ENCODE measurements at regions not wholly inside any gene's neighbourhood (a gene's known extent, or its start where the extent isn't known, plus 50 kb on each side); places are given as distances from the start of the nearest gene placed in this dataset.
"Not testable (repeated sequence)": the region's sequence is repeated elsewhere in the genome, so short reads cannot be mapped to it uniquely, and the experiment has no call there.

DNA sequence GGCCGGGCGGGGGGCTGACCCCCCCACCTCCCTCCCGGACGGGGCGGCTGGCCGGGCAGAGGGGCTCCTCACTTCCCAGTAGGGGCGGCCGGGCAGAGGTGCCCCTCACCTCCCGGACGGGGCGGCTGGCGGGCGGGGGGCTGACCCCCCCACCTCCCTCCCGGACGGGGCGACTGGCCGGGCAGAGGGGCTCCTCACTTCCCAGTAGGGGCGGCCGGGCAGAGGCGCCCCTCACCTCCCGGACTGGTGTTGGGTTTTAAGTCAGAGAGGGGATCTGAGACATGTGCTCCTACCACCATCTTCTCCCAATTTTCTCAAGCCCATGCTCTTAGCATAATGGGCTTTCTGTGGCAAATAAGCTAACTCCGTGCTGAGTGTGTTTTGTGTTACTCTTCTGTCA lies 87.5 kb upstream of the TMTC4 start:
- TF ChIP-seq ZNF133 (tag by site-specific recombination; IDR thresholded peaks at IDR 0.05); TRIM28 (IDR thresholded peaks at IDR 0.05; ENCODE audit: borderline replicate concordance, low read length); ZFP69B (tag by site-specific recombination; IDR thresholded peaks at IDR 0.05); MYNN (tag by site-specific recombination; IDR thresholded peaks at IDR 0.05; ENCODE audit: borderline replicate concordance); ZNF404 (tag by site-specific recombination; IDR thresholded peaks at IDR 0.05); ZNF670 (tag by site-specific recombination; IDR thresholded peaks at IDR 0.05; ENCODE audit: low read depth); YY1 (tag by site-specific recombination; IDR thresholded peaks at IDR 0.05); ZNF510 (tag by site-specific recombination; IDR thresholded peaks at IDR 0.05; ENCODE audit: insufficient replicate concordance); TCF7L2 (IDR thresholded peaks at IDR 0.05; ENCODE audit: borderline replicate concordance, low read depth, low read length): not testable (repeated sequence)
- TF ChIP-seq, protein P1, sequence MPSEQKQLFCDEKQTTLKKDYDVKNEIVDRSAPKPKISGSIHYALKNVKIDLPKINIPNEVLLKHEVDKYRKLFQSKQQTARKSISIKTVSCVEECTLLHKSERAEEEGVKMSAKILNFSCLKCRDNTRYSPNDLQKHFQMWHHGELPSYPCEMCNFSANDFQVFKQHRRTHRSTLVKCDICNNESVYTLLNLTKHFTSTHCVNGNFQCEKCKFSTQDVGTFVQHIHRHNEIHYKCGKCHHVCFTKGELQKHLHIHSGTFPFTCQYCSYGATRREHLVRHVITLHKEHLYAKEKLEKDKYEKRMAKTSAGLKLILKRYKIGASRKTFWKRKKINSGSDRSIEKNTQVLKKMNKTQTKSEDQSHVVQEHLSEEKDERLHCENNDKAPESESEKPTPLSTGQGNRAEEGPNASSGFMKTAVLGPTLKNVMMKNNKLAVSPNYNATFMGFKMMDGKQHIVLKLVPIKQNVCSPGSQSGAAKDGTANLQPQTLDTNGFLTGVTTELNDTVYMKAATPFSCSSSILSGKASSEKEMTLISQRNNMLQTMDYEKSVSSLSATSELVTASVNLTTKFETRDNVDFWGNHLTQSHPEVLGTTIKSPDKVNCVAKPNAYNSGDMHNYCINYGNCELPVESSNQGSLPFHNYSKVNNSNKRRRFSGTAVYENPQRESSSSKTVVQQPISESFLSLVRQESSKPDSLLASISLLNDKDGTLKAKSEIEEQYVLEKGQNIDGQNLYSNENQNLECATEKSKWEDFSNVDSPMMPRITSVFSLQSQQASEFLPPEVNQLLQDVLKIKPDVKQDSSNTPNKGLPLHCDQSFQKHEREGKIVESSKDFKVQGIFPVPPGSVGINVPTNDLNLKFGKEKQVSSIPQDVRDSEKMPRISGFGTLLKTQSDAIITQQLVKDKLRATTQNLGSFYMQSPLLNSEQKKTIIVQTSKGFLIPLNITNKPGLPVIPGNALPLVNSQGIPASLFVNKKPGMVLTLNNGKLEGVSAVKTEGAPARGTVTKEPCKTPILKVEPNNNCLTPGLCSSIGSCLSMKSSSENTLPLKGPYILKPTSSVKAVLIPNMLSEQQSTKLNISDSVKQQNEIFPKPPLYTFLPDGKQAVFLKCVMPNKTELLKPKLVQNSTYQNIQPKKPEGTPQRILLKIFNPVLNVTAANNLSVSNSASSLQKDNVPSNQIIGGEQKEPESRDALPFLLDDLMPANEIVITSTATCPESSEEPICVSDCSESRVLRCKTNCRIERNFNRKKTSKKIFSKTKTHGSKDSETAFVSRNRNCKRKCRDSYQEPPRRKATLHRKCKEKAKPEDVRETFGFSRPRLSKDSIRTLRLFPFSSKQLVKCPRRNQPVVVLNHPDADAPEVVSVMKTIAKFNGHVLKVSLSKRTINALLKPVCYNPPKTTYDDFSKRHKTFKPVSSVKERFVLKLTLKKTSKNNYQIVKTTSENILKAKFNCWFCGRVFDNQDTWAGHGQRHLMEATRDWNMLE (tag by site-specific recombination; conservative IDR thresholded peaks at IDR 0.05; ENCODE audit: low read depth): not testable (repeated sequence)
- TF ChIP-seq, protein P2, sequence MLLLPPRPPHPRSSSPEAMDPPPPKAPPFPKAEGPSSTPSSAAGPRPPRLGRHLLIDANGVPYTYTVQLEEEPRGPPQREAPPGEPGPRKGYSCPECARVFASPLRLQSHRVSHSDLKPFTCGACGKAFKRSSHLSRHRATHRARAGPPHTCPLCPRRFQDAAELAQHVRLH (tag by site-specific recombination; IDR thresholded peaks at IDR 0.05): not testable (repeated sequence)
- TF ChIP-seq, protein P3, sequence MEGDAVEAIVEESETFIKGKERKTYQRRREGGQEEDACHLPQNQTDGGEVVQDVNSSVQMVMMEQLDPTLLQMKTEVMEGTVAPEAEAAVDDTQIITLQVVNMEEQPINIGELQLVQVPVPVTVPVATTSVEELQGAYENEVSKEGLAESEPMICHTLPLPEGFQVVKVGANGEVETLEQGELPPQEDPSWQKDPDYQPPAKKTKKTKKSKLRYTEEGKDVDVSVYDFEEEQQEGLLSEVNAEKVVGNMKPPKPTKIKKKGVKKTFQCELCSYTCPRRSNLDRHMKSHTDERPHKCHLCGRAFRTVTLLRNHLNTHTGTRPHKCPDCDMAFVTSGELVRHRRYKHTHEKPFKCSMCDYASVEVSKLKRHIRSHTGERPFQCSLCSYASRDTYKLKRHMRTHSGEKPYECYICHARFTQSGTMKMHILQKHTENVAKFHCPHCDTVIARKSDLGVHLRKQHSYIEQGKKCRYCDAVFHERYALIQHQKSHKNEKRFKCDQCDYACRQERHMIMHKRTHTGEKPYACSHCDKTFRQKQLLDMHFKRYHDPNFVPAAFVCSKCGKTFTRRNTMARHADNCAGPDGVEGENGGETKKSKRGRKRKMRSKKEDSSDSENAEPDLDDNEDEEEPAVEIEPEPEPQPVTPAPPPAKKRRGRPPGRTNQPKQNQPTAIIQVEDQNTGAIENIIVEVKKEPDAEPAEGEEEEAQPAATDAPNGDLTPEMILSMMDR (tag by site-specific recombination; IDR thresholded peaks at IDR 0.05): not testable (repeated sequence)
- TF ChIP-seq, protein P4, sequence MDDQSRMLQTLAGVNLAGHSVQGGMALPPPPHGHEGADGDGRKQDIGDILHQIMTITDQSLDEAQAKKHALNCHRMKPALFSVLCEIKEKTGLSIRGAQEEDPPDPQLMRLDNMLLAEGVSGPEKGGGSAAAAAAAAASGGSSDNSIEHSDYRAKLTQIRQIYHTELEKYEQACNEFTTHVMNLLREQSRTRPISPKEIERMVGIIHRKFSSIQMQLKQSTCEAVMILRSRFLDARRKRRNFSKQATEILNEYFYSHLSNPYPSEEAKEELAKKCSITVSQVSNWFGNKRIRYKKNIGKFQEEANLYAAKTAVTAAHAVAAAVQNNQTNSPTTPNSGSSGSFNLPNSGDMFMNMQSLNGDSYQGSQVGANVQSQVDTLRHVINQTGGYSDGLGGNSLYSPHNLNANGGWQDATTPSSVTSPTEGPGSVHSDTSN (CRISPR knock-in tag; IDR thresholded peaks at IDR 0.05): not testable (repeated sequence)
- TF ChIP-seq, protein P5, sequence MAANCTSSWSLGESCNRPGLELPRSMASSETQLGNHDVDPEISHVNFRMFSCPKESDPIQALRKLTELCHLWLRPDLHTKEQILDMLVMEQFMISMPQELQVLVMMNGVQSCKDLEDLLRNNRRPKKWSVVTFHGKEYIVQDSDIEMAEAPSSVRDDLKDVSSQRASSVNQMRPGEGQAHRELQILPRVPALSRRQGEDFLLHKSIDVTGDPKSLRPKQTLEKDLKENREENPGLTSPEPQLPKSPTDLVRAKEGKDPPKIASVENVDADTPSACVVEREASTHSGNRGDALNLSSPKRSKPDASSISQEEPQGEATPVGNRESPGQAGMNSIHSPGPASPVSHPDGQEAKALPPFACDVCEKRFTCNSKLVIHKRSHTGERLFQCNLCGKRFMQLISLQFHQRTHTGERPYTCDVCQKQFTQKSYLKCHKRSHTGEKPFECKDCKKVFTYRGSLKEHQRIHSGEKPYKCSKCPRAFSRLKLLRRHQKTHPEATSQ (tag by site-specific recombination; IDR thresholded peaks at IDR 0.05): not testable (repeated sequence)
